ENCODE measurements at regions not wholly inside any gene's neighbourhood (a gene's known extent, or its start where the extent isn't known, plus 50 kb on each side); places are given as distances from the start of the nearest gene placed in this dataset.
"Not testable (repeated sequence)": the region's sequence is repeated elsewhere in the genome, so short reads cannot be mapped to it uniquely, and the experiment has no call there.

- no peak for DNase-seq (ENCODE audit: low read depth)
Observed at GRCh38 chr13:50646070-50646469, 197.4 kb downstream of the DLEU7 start.

DNA sequence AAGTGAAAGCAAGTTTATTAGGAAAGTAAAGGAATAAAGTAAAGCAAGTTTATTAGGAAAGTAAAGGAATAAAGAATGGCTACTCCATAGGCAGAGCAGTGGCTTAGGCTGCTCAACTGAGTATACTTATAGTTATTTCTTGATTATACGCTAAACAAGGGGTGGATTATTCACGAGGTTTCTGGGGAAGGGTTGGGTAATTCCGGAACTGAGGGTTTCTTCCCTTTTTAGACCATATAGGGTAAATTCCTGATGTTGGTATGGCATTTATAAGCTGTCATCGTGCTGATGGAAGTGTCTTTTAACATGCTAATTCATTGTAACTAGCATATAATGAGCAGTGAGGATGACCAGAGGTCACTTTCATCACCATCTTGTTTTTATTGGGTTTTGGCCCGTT lies 194.3 kb downstream of the DLEU7 start:
- no peak for DNase-seq (ENCODE audit: low read depth)

DNA sequence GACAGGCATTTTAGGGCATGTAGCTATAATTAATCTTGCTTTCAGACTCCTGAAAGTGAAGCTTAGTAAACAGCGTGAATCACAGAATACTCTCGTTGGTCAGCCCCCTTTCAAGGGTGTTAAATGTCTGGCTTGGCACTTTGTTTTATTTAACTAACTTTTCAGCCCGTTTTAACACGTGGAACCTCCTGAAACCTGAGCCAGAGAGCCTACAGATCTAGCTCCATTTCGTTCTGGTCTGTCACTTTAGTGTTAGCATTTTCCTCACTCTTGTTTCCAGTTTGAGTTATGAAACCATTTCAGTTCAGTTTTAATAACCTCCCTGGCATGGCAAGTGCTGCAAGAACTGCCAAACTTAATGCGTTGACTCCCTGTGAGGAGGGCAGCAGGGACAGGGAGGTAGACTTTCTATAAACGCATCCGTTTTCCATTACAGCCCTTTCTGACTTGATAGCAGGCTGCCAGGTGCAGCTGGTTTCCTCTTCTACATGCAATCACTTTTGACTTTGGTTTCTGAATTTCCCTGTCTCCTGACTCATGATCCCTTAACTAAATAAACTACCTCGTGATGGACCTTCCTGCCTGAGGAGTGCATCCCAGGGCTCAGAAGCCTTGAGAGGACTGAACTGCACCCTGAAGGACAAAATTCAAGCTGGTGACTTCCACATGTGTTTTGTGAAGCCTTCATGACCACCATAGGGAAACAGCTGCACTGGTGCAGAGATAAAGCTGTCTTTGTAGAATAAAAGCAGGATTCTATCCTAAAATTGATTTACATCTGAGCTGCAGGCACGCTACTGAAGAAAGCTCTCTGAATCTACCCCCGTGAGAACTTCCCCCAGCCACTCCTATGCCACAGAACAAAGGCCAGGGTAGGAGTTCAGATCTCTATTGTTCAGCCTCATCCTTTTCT lies 192.6 kb downstream of the DLEU7 start:
- DNase-seq (ENCODE audit: low read depth), result no peak

DNA sequence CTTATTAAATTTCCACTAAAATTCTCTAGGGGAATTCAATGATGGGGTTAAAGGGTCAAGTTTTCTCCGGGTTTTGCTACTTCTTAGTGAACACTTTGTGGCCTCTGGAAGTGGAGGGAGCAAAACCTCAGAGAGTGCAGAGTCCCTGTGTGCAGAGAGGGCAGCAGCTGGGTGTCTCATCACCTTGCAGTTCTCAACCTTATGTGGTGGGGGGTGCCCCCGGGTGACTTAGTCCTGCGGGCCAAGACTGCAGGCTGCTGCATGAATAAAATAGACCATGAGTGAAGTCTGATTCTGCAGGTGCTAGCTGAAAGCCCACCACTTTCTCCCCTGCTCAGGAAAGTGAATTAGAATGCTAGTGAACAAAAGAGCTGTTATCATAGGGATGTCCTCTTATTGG lies 191.6 kb downstream of the DLEU7 start:
- DNase-seq (ENCODE audit: low read depth), result no peak

DNA sequence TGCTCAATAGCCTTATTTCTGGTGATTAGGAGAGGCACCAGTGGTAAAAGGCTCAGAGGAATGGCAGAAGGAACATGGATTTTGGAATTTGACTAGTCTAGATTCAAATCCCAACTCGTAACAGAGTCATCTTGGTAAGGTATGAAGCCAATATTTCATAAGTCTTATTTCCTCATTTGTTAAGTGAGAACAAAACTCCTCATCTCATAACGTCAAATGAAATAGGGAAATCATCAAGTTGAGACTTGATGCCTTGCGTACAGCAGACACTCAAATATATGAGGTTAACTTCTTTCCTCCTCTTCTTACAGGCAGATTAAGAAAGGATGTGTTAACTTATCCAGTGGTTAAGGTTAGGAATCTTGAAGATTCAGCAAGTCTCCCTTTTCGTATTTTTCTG lies 189.2 kb downstream of the DLEU7 start:
- DNase-seq (ENCODE audit: low read depth), result no peak

- DNase-seq (ENCODE audit: low read depth), result not testable (repeated sequence)
Observed at GRCh38 chr13:50661881-50662280, 181.6 kb downstream of the DLEU7 start.

DNA sequence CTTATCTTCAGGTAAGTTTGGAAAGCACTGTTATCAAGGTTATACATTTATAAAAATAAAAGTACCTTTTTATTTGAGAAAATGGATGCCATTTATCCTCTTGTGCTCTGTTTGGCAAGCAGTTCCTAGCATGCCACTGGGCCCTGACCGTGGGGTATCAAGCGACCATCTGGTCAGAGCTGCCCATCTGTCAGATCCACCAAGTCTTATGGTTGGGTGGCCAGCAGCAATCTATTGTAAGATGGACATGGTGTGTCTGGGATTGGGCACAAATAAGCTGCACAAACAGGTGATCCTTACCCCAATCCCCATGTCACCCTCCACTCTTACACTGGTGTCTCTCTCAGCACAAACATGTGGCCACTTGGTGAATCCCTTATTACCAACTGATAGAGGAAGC lies 178.5 kb downstream of the DLEU7 start:
- no peak for DNase-seq (ENCODE audit: low read depth)

DNA sequence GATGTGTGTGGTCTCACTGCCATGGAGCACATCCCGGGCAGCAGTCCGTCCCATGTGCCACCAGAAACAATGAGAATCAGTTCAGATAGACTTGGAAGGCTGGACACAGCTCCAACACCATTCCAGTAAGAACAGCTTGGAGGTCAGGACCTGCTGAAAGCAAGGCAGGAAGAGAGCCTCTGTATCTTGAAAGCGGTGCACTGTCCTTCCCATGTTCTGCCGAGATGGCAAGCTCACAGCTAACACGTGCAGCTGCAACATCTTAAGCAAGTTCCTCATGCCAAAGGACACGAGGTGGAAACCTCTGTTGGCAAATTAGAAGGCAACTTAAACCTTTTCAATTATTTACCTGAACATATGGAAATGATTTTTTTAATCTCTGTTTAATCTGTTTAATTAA lies 175.4 kb downstream of the DLEU7 start:
- no peak for DNase-seq (ENCODE audit: low read depth)

DNA sequence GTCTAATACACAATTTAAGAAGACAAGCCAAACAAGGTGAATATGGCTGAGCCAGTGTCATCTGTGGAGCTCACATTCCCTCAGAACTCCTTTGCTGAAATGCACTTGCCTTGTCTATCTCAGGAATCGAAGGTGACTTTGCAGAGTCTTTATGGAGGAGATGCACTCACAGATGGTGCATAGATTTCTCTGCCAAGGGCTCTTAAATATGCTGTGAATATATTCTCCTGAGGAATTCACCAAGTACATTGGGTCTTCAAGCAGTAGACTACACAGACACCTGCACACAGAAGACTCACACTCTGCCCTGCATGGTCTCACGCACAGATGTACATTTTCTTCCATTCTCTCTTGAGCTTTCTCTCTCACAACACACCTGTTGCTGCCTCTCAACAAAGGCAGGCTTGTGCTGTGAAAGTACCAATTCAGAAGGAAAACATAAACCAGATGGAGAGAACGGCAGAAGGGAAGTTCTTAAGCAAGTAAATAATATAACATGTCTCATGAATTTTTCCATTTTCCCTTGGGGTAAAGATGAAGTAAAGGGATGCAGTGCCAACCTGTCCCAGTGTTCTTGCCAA lies 174.7 kb downstream of the DLEU7 start:
- no peak for DNase-seq (ENCODE audit: low read depth)

DNA sequence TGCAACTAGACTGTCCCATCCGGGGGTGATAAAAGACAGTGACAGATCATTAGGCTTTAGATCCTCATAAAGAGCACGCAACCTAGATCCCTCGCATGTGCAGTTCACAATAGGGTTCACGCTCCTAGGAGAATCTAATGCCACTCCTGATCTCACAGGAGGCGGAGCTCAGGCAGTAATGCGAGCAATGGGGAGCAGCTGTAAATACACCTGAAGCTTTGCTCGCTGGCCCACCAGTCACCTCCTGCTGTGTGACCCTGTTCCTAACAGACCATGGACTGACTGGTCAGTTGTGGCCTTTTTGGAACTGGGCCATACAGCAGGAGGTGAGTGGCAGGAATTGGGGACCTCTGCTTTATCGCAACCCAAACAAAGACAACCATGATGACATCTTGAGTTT lies 173.2 kb downstream of the DLEU7 start:
- DNase-seq (ENCODE audit: low read depth), result no peak

DNA sequence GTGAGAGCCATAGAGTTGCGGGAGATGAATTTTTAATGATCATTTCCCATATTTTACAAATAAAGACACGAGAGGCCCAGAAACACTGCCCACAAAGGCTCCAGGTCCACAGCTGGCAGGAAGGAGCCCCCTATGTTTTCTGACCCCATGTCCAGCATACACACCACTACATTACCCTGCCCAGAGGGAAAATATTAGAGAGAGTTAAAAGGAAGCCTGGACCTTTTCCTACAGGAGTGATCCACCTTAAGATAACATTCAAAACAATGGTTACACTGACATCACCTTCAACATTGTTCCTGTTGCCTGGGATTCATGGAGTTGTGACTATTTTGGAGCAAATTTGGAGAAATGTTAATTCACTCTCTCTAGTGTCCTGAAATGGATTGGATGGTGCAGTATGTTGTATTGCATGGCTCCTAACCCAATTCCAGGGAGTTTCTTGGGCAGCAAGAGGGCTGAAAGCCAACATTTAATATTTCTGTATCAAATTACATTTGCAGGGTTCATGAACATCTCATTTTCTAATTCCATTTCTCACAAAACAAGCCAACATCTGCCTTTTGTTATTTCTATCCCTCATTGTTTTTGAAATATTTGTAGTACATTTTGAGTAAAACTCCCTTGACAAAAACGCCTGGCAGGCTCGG lies 172.5 kb downstream of the DLEU7 start:
- DNase-seq (ENCODE audit: low read depth), result no peak

GRCh38 chr13:50671497-50671850 lies 172.0 kb downstream of the DLEU7 start:
- DNase-seq (ENCODE audit: low read depth), result no peak

- DNase-seq (ENCODE audit: low read depth), result no peak
Observed at GRCh38 chr13:50672025-50672424, 171.5 kb downstream of the DLEU7 start.

GRCh38 chr13:50675651-50676050 lies 167.8 kb downstream of the DLEU7 start:
- no peak for DNase-seq (ENCODE audit: low read depth)

GRCh38 chr13:50676602-50677001 lies 166.9 kb downstream of the DLEU7 start:
- no peak for DNase-seq (ENCODE audit: low read depth)

DNA sequence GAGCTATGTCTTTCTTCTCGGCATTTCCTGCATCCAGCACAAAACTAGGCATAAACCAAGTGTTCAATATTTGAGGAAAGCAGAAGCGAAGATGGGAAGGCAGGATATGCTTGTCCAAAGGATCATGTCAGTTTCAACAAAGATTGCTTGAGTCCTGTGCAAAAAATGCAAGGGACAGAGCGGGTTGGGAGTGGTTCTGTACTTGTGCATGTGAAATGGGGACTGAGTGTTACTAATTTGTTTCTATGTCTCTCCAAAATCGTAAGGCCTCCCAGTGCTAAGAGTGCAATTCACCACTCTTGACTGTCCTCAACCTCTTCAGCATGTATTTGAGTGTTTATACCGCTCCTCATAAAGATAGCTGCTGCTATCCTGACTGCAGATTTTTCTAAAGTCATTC lies 166.2 kb downstream of the DLEU7 start:
- DNase-seq (ENCODE audit: low read depth), result no peak

DNA sequence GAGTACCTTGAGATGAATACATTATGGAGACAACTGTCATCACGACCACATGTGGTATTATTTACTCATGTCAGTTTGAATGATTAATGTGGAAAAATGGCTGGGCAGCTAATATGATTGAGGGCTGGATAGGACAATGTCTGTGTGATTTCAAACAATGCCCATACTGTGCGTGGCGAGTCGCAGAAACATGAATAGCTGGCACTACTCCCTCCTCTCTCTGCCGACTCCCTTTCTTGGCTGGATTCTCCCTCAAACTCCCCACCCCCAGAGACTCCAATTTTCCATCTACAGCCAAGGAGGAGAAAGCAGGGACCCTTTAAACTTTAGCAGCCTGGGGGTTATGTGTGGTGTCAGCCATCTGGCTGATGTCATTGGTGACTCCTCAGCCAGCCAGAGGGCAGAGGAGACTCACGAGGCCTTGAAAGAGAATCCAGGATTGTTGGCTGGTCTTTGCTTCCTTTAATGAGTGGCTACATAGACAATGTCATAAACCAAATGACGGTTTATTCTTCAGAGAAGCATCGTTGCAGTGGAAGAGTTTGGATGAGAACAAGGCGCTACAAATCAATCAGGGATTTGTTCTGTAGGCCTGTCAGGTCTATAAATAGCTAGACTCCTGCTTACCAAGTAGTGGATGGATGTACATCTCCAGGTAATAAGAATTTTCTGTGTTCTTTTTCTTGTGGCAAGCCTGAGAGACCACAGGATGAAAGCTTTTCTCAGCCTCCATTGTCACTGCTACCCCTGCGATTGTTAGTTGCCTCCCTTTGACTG lies 165.6 kb downstream of the DLEU7 start:
- DNase-seq (ENCODE audit: low read depth), result no peak

- no peak for DNase-seq (ENCODE audit: low read depth)
Observed at GRCh38 chr13:50678464-50679162, 164.9 kb downstream of the DLEU7 start.

- no peak for DNase-seq (ENCODE audit: low read depth)
Observed at GRCh38 chr13:50679321-50679720, 164.2 kb downstream of the DLEU7 start.

DNA sequence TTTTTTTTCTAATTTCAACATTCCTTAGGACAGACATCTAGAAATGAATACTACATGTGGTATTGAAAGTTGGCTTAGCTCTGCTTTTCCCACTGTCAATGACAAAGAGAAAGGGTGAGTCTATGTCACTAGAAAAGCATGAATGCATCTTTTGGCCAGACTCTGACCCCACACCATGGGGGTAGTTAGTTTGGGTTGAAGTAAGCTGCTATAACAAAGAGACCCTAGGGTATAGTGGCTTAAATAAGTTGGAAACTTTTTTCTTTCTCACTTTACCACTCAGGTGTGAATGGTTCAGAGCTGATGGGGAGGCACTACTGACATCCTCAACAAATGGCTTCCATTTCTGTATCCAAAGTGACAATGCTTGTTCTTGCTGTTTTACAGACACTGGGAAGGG lies 161.5 kb downstream of the DLEU7 start:
- no peak for DNase-seq (ENCODE audit: low read depth)

- DNase-seq (ENCODE audit: low read depth), result no peak
Observed at GRCh38 chr13:50682966-50683365, 160.5 kb downstream of the DLEU7 start.

DNA sequence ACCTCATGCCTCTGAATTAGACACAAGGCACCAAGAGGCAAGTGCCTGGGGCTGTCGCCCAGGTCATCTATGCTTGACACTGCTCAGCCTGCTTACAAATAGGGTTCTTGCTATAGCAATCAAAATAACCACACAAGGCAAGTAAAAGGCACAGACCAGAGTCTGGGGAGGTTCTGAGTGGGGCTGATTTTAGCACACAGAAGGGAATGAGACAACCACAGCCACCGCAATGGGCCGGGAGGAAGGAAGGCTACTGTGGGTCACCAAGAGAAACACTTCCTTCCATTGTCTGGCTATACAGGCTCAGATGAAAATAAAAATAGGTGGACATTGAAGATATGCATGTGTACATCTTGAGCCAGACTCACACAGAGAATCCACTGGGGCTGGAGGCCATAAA lies 159.1 kb downstream of the DLEU7 start:
- no peak for DNase-seq (ENCODE audit: low read depth)
